Endothelial cell of umbilical vein (primary cell): ENCODE measurements at regions not wholly inside any gene's neighbourhood (a gene's known extent, or its start where the extent isn't known, plus 50 kb on each side); places are given as distances from the start of the nearest gene placed in this dataset.

Experiments used
- BruUV-seq: library from RNA; stranded (reverse); fragments of 400-500 nt; replicated peaks from 2 replicates; lab custom pipeline; 2021; lab: Mats Ljungman, UMichigan
- CTCF ChIA-PET: fragments of 300-600, 350-600 bp; sonication (Branson Sonifier 250); formaldehyde crosslinking; loops from one replicate; lab custom pipeline; 2021; ENCODE audit warnings: antibody characterized with exemption, inconsistent platforms; lab: Charles Lee
- POLR2A ChIA-PET: fragments of 300-600, 350-600 bp; sonication (Branson Sonifier 250); formaldehyde crosslinking; loops from one replicate; lab custom pipeline; 2021; ENCODE audit warnings: antibody characterized with exemption, inconsistent platforms; lab: Charles Lee
- DNase-seq: peaks from one replicate; pipeline ENCODE4 v3.0.0-alpha.2; 2011; ENCODE audit warnings: low read depth, low spot score
- FAIRE-seq: peaks from 2 replicates; lab custom pipeline; 2011; peaks lifted over from hg19 to GRCh38; lab: Jason Lieb, UNC
- H2AFZ ChIP-seq: 2 replicates; pipeline ENCODE4 v1.6.0; 2012; ENCODE audit warnings: low read depth, low read length, control low read depth, inconsistent platforms
- H3K27ac ChIP-seq: 2 replicates; pipeline ENCODE4 v1.5.1; 2011; ENCODE audit warnings: low read depth, mild to moderate bottlenecking, control low read depth, low read length, moderate library complexity; ENCODE audit not compliant: insufficient read depth
- H3K27me3 ChIP-seq, 2 experiments: 2 replicates each; pipeline versions ENCODE4 v1.6.0 to v1.6.1; 2011; ENCODE audit warnings: low read length in 2 of 2, mixed read lengths in 1 of 2; ENCODE audit not compliant: control insufficient read depth in 2 of 2, insufficient read depth in 2 of 2
- H3K36me3 ChIP-seq, 2 experiments: 2 replicates in 1 of 2; 3 replicates in 1 of 2; pipeline ENCODE4 v1.5.1; 2011; ENCODE audit warnings: low read length in 2 of 2, mild to moderate bottlenecking in 1 of 2, moderate library complexity in 1 of 2; ENCODE audit not compliant: control insufficient read depth in 2 of 2, insufficient read depth in 2 of 2; ENCODE audit errors: extremely low read depth in 1 of 2
- H3K4me1 ChIP-seq: 3 replicates; pipeline ENCODE4 v1.5.1; 2011; ENCODE audit warnings: mild to moderate bottlenecking, low read length; ENCODE audit not compliant: control insufficient read depth, insufficient read depth; ENCODE audit errors: extremely low read depth
- H3K4me2 ChIP-seq: 2 replicates; pipeline ENCODE4 v1.6.1; 2011; ENCODE audit warnings: low read length, control low read depth, mixed read lengths; ENCODE audit not compliant: insufficient read depth
- H3K4me3 ChIP-seq, 3 experiments: fragments of 200-600 bp in 1 of 3; sonication (generic), shearing (Covaris generic) in 1 of 3; replicated peaks in 1 of 3; 2 replicates each; pipeline ENCODE4 v1.5.1; 2011 to 2016; ENCODE audit warnings: control low read depth in 3 of 3, low read length in 3 of 3, mild to moderate bottlenecking in 2 of 3, inconsistent platforms in 1 of 3, low read depth in 1 of 3, moderate library complexity in 1 of 3; ENCODE audit not compliant: insufficient read depth in 1 of 3
- H3K79me2 ChIP-seq: 2 replicates; pipeline ENCODE4 v1.6.0; 2012; ENCODE audit warnings: low read length, inconsistent platforms; ENCODE audit not compliant: control insufficient read depth, insufficient read depth
- H3K9ac ChIP-seq: replicated peaks from 2 replicates; pipeline ENCODE3; 2011; ENCODE audit warnings: low read length, control low read depth; ENCODE audit not compliant: insufficient read depth; ENCODE audit errors: extremely low read depth
- H3K9me1 ChIP-seq: replicated peaks from 3 replicates; pipeline ENCODE4 v1.6.0; 2011; ENCODE audit warnings: mild to moderate bottlenecking, low read length; ENCODE audit not compliant: control insufficient read depth, insufficient read depth; ENCODE audit errors: extremely low read depth
- H3K9me3 ChIP-seq: replicated peaks from 2 replicates; pipeline ENCODE4 v1.5.1; 2012; ENCODE audit warnings: low read length, inconsistent platforms; ENCODE audit not compliant: control insufficient read depth, insufficient read depth
- H4K20me1 ChIP-seq: replicated peaks from 2 replicates; pipeline ENCODE3; 2011; ENCODE audit warnings: mild to moderate bottlenecking, low read length; ENCODE audit not compliant: control insufficient read depth, insufficient read depth; ENCODE audit errors: extremely low read depth
- EZH2 ChIP-seq: IDR thresholded peaks from 2 replicates; pipeline ENCODE4 v1.6.1; 2012; ENCODE audit warnings: borderline replicate concordance, low read depth, mild to moderate bottlenecking, moderate library complexity, low read length, inconsistent platforms; ENCODE audit not compliant: severe bottlenecking
- FOS ChIP-seq: IDR thresholded peaks from 2 replicates; pipeline ENCODE4 v1.6.1; 2011; ENCODE audit warnings: mild to moderate bottlenecking, low read length, moderate library complexity, borderline replicate concordance; ENCODE audit not compliant: insufficient read depth
- GATA2 ChIP-seq: IDR thresholded peaks from 2 replicates; pipeline ENCODE4 v1.7.0; 2011; ENCODE audit warnings: low read depth, mild to moderate bottlenecking, moderate library complexity, mixed read lengths, low read length; ENCODE audit not compliant: insufficient read length, insufficient read depth
- JUN ChIP-seq: IDR thresholded peaks from 2 replicates; pipeline ENCODE4 v1.6.1; 2011; ENCODE audit warnings: borderline replicate concordance, low read depth; ENCODE audit not compliant: insufficient read length, insufficient read depth
- MYC ChIP-seq: IDR thresholded peaks from one replicate; pipeline ENCODE4 v1.6.1; 2011; ENCODE audit warnings: mild to moderate bottlenecking, low read depth, low read length
- dilution Hi-C: fragments of 300-500 bp; cut with MboI; formaldehyde crosslinking; loops from one replicate; pipeline ENCODE4 v1.15.0; 2019; ENCODE audit warnings: low sequenced_read_pairs; ENCODE audit not compliant: extremely low pct_ligation_motif_present
- intact Hi-C: fragments of 100-400 bp; cut with micrococcal nuclease; formaldehyde crosslinking; loops from one replicate; pipeline ENCODE4 v1.10.0; 2022
- TF ChIP-seq, protein P1 (sequence below): IDR thresholded peaks from 2 replicates; pipeline ENCODE4 v1.6.1; 2011; ENCODE audit not compliant: insufficient read depth, insufficient read length
- TF ChIP-seq, protein P2 (sequence below), 2 donors: IDR thresholded peaks; 1 replicate in 1 of 2; 2 replicates in 1 of 2; pipeline ENCODE4 v1.5.1; 2011; ENCODE audit warnings: low read length in 2 of 2, mild to moderate bottlenecking in 2 of 2, moderate library complexity in 2 of 2, control low read depth in 1 of 2, inconsistent platforms in 1 of 2, low read depth in 1 of 2; ENCODE audit not compliant: insufficient read depth in 1 of 2; ENCODE audit errors: extremely low read depth in 1 of 2

DNA sequence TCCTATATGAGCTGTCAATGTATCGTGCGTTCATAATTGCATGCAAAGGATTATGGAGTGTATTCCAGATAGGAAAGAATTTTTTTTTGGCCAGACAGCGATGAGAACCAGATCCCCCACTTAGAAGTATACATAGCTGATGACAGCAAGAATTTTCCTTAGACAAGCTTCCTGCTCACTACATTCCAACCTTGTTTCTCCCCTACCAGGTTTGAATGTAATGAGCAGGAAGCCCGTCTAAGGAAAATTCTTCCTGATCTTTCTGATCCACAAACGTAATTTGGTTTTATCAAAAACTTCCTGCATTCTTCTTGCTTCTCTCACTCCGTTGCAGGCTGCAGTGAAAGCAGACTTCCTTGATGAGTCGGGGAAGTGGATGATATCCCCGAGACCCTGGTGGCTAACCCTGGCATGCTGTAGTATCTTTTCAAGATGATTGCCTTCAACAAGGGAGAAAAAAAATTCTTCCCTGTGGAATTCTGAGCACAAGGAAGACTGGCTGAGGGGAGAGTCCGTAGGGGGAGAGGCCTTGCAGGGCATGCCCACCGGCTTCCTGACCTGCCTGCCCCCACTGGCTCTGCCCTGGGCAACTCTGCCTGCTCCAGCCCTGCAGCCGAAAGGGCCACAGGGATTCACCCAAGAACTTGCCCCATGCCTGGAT is 243.1 kb downstream of the TLE3 start:
- POLR2A ChIA-PET, result interaction anchor here (0.6 kb wide), 1 partner anchor 281 kb away, joined by 14 read pairs; no protein-coding TSS in a partner anchor
- no TSS peak for BruUV-seq
- peak; percentile 16 for DNase-seq

More for the DNA sequence above, 243.1 kb downstream of the TLE3 start:
- intact Hi-C loops, result no loop called here
- Histone ChIP-seq H3K27me3 (no peaks in the 10 kb centered on the region), H3K4me2 (no peak overlapping the region), H4K20me1 (no peaks in the 10 kb centered on the region), H3K27ac (no peak overlapping the region), H3K9ac (no peak overlapping the region), H3K36me3 (no peaks in the 10 kb centered on the region), H3K4me3 (no peak overlapping the region), H3K79me2 (no peaks in the 10 kb centered on the region), H2AFZ (no peak overlapping the region), H3K4me1 (no peaks in the 10 kb centered on the region), H3K9me1 (no peaks in the 10 kb centered on the region), H3K9me3 (no peaks in the 10 kb centered on the region)
- FAIRE-seq, result no peak
- dilution Hi-C loops, result no loop called here
- TF ChIP-seq GATA2 (no peak), JUN (no peak), MYC (no peak), EZH2 (no peak), FOS (no peak)
- TF ChIP-seq, protein P1, sequence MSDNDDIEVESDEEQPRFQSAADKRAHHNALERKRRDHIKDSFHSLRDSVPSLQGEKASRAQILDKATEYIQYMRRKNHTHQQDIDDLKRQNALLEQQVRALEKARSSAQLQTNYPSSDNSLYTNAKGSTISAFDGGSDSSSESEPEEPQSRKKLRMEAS, result no peak
- TF ChIP-seq, protein P2, sequence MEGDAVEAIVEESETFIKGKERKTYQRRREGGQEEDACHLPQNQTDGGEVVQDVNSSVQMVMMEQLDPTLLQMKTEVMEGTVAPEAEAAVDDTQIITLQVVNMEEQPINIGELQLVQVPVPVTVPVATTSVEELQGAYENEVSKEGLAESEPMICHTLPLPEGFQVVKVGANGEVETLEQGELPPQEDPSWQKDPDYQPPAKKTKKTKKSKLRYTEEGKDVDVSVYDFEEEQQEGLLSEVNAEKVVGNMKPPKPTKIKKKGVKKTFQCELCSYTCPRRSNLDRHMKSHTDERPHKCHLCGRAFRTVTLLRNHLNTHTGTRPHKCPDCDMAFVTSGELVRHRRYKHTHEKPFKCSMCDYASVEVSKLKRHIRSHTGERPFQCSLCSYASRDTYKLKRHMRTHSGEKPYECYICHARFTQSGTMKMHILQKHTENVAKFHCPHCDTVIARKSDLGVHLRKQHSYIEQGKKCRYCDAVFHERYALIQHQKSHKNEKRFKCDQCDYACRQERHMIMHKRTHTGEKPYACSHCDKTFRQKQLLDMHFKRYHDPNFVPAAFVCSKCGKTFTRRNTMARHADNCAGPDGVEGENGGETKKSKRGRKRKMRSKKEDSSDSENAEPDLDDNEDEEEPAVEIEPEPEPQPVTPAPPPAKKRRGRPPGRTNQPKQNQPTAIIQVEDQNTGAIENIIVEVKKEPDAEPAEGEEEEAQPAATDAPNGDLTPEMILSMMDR (IDR thresholded peaks at IDR 0.05; ENCODE audit: extremely low read depth in 1 of 2, insufficient read depth in 1 of 2, low read depth in 1 of 2, low read length in 2 of 2), result no peak
- CTCF ChIA-PET, result no interaction called here
